Esophagus muscularis mucosa (tissue), 4 donors: ENCODE measurements at regions not wholly inside any gene's neighbourhood (a gene's known extent, or its start where the extent isn't known, plus 50 kb on each side); places are given as distances from the start of the nearest gene placed in this dataset.

Experiments used
- DNase-seq: peaks from one replicate; pipeline ENCODE4 v3.0.0-alpha.2; 2017; ENCODE audit errors: extremely low spot score
- H3K27ac ChIP-seq, 4 donors: fragments of 200-600 bp; sonication (generic); replicated peaks in 1 of 4; 1 replicate in 3 of 4; 2 replicates in 1 of 4; pipeline ENCODE4 v1.5.1; 2016 to 2019; ENCODE audit warnings: mild to moderate bottlenecking in 1 of 4
- H3K27me3 ChIP-seq, 4 donors: fragments of 200-600 bp; sonication (generic); one replicate each; pipeline versions ENCODE4 v1.5.1 to v1.6.0; 2016 to 2019
- H3K36me3 ChIP-seq, 4 donors: fragments of 200-600 bp; sonication (generic); one replicate each; pipeline ENCODE4 v1.5.1; 2016 to 2019
- H3K4me1 ChIP-seq, 4 donors: fragments of 200-600 bp; sonication (generic); one replicate each; pipeline ENCODE4 v1.5.1; 2016 to 2019
- H3K4me3 ChIP-seq, 4 donors: fragments of 200-600 bp; sonication (generic); 1 replicate in 2 of 4; 2 replicates in 2 of 4; pipeline ENCODE4 v1.5.1; 2016 to 2019; ENCODE audit warnings: mild to moderate bottlenecking in 4 of 4, moderate library complexity in 1 of 4
- H3K9me3 ChIP-seq, 4 donors: fragments of 200-600 bp; sonication (generic); 1 replicate in 3 of 4; 2 replicates in 1 of 4; pipeline ENCODE4 v1.5.1; 2016 to 2019
- EP300 ChIP-seq: sonication (generic); formaldehyde crosslinking; IDR thresholded peaks from one replicate; pipeline ENCODE4 v1.6.1; 2017; ENCODE audit warnings: antibody characterized with exemption
- POLR2A ChIP-seq: fragments of 450-650 bp; IDR thresholded peaks from one replicate; pipeline ENCODE4 v1.6.1; 2017; ENCODE audit warnings: antibody characterized with exemption, moderate library complexity, mild to moderate bottlenecking, low read depth
- POLR2AphosphoS5 ChIP-seq, 2 donors: sonication (generic); formaldehyde crosslinking; IDR thresholded peaks; one replicate each; pipeline ENCODE4 v1.6.1; 2017; ENCODE audit warnings: antibody characterized with exemption in 2 of 2
- WGBS: methylation state at CpG from one replicate; pipeline ENCODE4 v1.1.5; 2018; 5-methylcytosine and 5-hydroxymethylcytosine counted together
- intact Hi-C: fragments of 100-400 bp; cut with DNase I; formaldehyde crosslinking; loops from one replicate; pipeline ENCODE4 v1.15.1; 2023
- TF ChIP-seq, protein P1 (sequence below), 3 experiments: fragments of 200-600 bp in 2 of 3; fragments of 450-650 bp in 1 of 3; sonication (generic) in 2 of 3; IDR thresholded peaks; one replicate each; pipeline ENCODE4 v1.5.1; 2017 to 2019; ENCODE audit warnings: antibody characterized with exemption in 3 of 3, mild to moderate bottlenecking in 2 of 3, moderate library complexity in 1 of 3

DNA sequence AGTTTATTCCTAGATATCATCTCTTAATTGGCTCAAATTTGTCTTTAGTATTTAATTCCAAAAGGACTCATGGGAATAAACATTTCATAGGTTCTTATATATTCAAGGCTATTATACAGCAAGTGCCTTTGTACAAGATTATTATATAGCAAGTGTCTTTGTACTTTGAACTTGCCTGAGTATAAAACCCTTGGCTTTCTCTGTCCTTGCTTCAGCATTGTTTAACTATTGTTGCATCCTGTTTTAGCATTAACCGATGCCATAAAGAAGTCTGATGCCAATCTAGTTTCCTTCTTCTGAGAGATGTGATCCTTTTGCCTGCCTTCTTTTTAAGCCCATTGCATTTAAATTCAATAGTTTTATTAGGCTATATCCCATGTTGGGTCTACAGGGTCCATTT, 270.0 kb downstream of the NEBL start:
- H3K36me3 ChIP-seq, result no peaks in the 10 kb centered on the region
- DNase-seq, result no peak
- intact Hi-C loops, result no loop called here
- TF ChIP-seq, protein P1, sequence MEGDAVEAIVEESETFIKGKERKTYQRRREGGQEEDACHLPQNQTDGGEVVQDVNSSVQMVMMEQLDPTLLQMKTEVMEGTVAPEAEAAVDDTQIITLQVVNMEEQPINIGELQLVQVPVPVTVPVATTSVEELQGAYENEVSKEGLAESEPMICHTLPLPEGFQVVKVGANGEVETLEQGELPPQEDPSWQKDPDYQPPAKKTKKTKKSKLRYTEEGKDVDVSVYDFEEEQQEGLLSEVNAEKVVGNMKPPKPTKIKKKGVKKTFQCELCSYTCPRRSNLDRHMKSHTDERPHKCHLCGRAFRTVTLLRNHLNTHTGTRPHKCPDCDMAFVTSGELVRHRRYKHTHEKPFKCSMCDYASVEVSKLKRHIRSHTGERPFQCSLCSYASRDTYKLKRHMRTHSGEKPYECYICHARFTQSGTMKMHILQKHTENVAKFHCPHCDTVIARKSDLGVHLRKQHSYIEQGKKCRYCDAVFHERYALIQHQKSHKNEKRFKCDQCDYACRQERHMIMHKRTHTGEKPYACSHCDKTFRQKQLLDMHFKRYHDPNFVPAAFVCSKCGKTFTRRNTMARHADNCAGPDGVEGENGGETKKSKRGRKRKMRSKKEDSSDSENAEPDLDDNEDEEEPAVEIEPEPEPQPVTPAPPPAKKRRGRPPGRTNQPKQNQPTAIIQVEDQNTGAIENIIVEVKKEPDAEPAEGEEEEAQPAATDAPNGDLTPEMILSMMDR (IDR thresholded peaks at IDR 0.05), result no peak
- TF ChIP-seq EP300, result no peak
- TF ChIP-seq POLR2AphosphoS5 (IDR thresholded peaks at IDR 0.05), result no peak
- no peak for TF ChIP-seq POLR2A
- 81% methylated on average over 1 of the region's 1 CpG for WGBS
- H3K27me3 ChIP-seq, result no peaks in the 10 kb centered on the region
- no peak overlapping the region for H3K4me3 ChIP-seq
- H3K27ac ChIP-seq, result no peak overlapping the region
- no peaks in the 10 kb centered on the region for H3K9me3 ChIP-seq
- H3K4me1 ChIP-seq, result no peaks in the 10 kb centered on the region

DNA sequence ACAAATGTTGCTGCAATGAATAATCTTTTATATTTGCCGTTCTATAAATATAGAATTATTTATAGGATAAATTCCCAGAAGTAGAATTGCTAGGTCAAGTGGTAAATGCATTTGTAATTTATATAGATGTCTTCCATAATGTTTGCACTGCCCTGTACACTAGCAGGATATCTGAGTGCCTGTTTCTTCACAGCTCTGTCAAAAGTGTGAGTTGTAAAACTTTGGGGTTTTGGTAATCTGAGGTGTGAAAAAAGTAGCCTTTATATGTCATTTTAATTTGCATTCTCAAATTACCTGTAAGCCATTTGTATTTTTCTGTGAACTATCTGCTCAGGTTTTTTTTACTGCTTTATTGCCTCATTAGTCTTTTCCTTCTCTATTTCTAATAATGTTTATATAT, 271.2 kb downstream of the NEBL start:
- no peaks in the 10 kb centered on the region for H3K9me3 ChIP-seq
- no peak overlapping the region for H3K27ac ChIP-seq
- intact Hi-C loops, result no loop called here
- DNase-seq, result no peak
- 28% methylated on average over 1 of the region's 1 CpG for WGBS
- H3K4me1 ChIP-seq, result no peaks in the 10 kb centered on the region
- no peaks in the 10 kb centered on the region for H3K27me3 ChIP-seq
- TF ChIP-seq, protein P1 (IDR thresholded peaks at IDR 0.05), result no peak
- TF ChIP-seq POLR2A (no peak), EP300 (no peak), POLR2AphosphoS5 (IDR thresholded peaks at IDR 0.05) (no peak)
- H3K36me3 ChIP-seq, result no peaks in the 10 kb centered on the region
- H3K4me3 ChIP-seq, result no peak overlapping the region

DNA sequence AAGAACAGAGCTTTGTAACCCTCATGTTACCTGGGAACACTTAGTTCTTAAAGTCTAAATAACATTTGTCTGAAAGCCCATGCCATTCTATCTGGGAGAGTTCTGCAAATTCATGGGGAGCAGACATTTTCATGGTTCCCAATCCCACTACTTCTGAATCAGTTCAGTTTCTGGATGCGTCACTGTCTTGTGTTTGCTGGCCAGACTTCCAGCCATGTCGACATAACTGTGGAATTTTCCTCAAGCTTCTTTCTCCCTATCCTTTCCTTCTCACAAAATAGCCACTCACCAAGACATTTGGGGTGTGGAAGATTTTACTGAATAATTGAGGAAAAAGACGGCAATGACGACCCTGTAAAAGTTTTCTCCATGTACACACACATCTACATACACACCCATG, 272.5 kb downstream of the NEBL start:
- H3K27ac ChIP-seq, result no peak overlapping the region
- intact Hi-C loops, result no loop called here

DNA sequence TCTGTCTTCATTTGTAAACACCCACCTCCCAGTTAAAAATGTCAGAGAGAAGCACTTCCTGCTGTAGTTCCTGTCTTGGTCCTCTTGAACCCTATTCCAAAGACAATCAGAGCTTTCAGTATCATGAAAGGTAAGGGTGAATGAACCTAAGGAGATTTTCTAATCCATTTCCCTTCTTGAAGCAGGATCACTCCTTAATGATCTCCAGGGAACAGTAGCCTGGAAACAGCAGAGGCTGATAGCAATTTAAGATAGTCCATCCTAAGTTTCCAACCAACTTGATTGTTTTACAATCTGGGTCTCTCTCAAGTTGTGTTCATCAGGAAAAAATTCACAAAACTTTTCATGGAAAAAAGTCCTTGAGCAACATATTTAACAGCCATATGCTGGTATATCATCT, 273.6 kb downstream of the NEBL start:
- intact Hi-C loops, result no loop called here
- TF ChIP-seq POLR2AphosphoS5 (IDR thresholded peaks at IDR 0.05) (no peak), POLR2A (no peak), EP300 (no peak)
- TF ChIP-seq, protein P1 (IDR thresholded peaks at IDR 0.05), result no peak
- no peaks in the 10 kb centered on the region for H3K36me3 ChIP-seq
- no peak for DNase-seq
- H3K4me1 ChIP-seq, result no peaks in the 10 kb centered on the region
- H3K27me3 ChIP-seq, result no peaks in the 10 kb centered on the region
- no peak overlapping the region for H3K4me3 ChIP-seq
- H3K27ac ChIP-seq, result no peak overlapping the region
- H3K9me3 ChIP-seq, result no peaks in the 10 kb centered on the region

More for the DNA sequence above, 272.5 kb downstream of the NEBL start:
- WGBS, result 68% methylated on average over 4 of the region's 4 CpGs
- TF ChIP-seq, protein P1 (IDR thresholded peaks at IDR 0.05), result no peak
- TF ChIP-seq POLR2A (no peak), POLR2AphosphoS5 (IDR thresholded peaks at IDR 0.05) (no peak), EP300 (no peak)
- Histone ChIP-seq H3K27me3 (no peaks in the 10 kb centered on the region), H3K9me3 (no peaks in the 10 kb centered on the region), H3K36me3 (no peaks in the 10 kb centered on the region), H3K4me1 (no peaks in the 10 kb centered on the region), H3K4me3 (no peak overlapping the region)
- no peak for DNase-seq

DNA sequence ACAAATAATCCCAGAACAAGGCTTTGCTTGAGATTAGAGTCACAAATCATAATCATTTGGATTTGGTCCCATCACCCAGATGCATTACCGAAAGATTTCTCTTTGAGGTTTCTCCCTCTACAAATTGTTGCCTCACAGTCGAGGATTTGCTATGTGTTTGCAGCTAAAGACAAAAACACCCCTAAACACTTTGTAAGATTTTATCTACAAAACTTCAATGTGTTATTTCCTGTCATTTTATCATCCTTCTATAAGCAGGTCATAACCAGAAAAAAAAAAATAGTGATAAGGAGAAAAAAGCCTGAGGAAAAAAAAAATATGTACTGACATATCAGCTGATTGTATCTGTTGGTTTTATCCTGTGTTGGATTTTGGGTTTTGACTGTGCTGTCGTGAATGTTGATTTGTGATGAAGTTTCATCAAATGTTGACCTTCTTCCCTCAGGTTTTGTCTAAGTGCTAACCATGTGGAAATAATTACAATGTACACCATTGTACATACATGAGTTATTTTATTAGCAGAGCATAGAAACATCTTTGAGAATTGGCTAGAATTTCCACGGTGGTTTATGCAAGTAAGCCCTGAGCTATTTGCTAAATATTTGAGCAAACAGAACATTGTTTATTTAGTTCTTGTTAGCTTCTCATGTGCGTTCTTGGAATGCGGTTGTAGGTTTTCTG, 274.4 kb downstream of the NEBL start:
- H3K36me3 ChIP-seq, result no peaks in the 10 kb centered on the region
- H3K9me3 ChIP-seq, result no peaks in the 10 kb centered on the region
- no peaks in the 10 kb centered on the region for H3K4me1 ChIP-seq
- H3K27me3 ChIP-seq, result no peaks in the 10 kb centered on the region
- intact Hi-C loops, result no loop called here
- WGBS, result 47% methylated on average over 6 of the region's 6 CpGs
- no peak overlapping the region for H3K4me3 ChIP-seq
- no peak for DNase-seq
- H3K27ac ChIP-seq, result no peak overlapping the region
- TF ChIP-seq, protein P1 (IDR thresholded peaks at IDR 0.05), result no peak
- TF ChIP-seq POLR2A (no peak), EP300 (no peak), POLR2AphosphoS5 (IDR thresholded peaks at IDR 0.05) (no peak)
